CD4-positive, alpha-beta T cell treated with Interleukin-6 for 4 hours (primary cell): ENCODE measurements at regions not wholly inside any gene's neighbourhood (a gene's known extent, or its start where the extent isn't known, plus 50 kb on each side); places are given as distances from the start of the nearest gene placed in this dataset.
"Not testable (repeated sequence)": the region's sequence is repeated elsewhere in the genome, so short reads cannot be mapped to it uniquely, and the experiment has no call there.

ENCODE experiments used
- DNase-seq: peaks from one replicate; pipeline ENCODE4 v3.0.0-alpha.2; 2020; ENCODE audit warnings: mixed read lengths

GRCh38 chr2:38482710-38483109, 105.6 kb upstream of the ATL2 start:
- DNase-seq: not testable (repeated sequence)

- DNase-seq: no peak
Observed at GRCh38 chr2:38480617-38481016, 103.5 kb upstream of the ATL2 start.

GRCh38 chr2:38477006-38477405, 99.9 kb upstream of the ATL2 start:
- no peak for DNase-seq

GRCh38 chr2:38475567-38475881, 98.5 kb upstream of the ATL2 start:
- DNase-seq: no peak

- no peak for DNase-seq
Observed at GRCh38 chr2:38474715-38475566, 97.9 kb upstream of the ATL2 start.

GRCh38 chr2:38474021-38474456, 97.0 kb upstream of the ATL2 start:
- no peak for DNase-seq

- DNase-seq: no peak
Observed at GRCh38 chr2:38473333-38474005, 96.4 kb upstream of the ATL2 start.

- DNase-seq: no peak
Observed at GRCh38 chr2:38470115-38470514, 93.0 kb upstream of the ATL2 start.

- DNase-seq: no peak
Observed at GRCh38 chr2:38467768-38468455, 90.8 kb upstream of the ATL2 start.

- no peak for DNase-seq
Observed at GRCh38 chr2:38466876-38467767, 90.0 kb upstream of the ATL2 start.

GRCh38 chr2:38466409-38466808, 89.3 kb upstream of the ATL2 start:
- no peak for DNase-seq

GRCh38 chr2:38465789-38466127, 88.7 kb upstream of the ATL2 start:
- peak; percentile 29 for DNase-seq

- no peak for DNase-seq
Observed at GRCh38 chr2:38464971-38465788, 88.1 kb upstream of the ATL2 start.

- DNase-seq: no peak
Observed at GRCh38 chr2:38463752-38464151, 86.7 kb upstream of the ATL2 start.

GRCh38 chr2:38462121-38462661, 85.1 kb upstream of the ATL2 start:
- no peak for DNase-seq

- DNase-seq: no peak
Observed at GRCh38 chr2:38461470-38461869, 84.4 kb upstream of the ATL2 start.

GRCh38 chr2:38460313-38460712, 83.2 kb upstream of the ATL2 start:
- no peak for DNase-seq

- DNase-seq: no peak
Observed at GRCh38 chr2:38454081-38454480, 77.0 kb upstream of the ATL2 start.

GRCh38 chr2:38451778-38452177, 74.7 kb upstream of the ATL2 start:
- DNase-seq: not testable (repeated sequence)

- DNase-seq: no peak
Observed at GRCh38 chr2:38450509-38450908, 73.4 kb upstream of the ATL2 start.

- no peak for DNase-seq
Observed at GRCh38 chr2:38448692-38449410, 71.8 kb upstream of the ATL2 start.
